HG03103 (cell line): ENCODE measurements at regions not wholly inside any gene's neighbourhood (a gene's known extent, or its start where the extent isn't known, plus 50 kb on each side); places are given as distances from the start of the nearest gene placed in this dataset.
"Not testable (repeated sequence)": the region's sequence is repeated elsewhere in the genome, so short reads cannot be mapped to it uniquely, and the experiment has no call there.

Experiments used
- ATAC-seq: cut with Tn5 transposase; IDR thresholded peaks from one replicate; pipeline ENCODE4 v1.9.1; 2021; ENCODE audit warnings: low read depth; ENCODE audit not compliant: unreplicated experiment

DNA sequence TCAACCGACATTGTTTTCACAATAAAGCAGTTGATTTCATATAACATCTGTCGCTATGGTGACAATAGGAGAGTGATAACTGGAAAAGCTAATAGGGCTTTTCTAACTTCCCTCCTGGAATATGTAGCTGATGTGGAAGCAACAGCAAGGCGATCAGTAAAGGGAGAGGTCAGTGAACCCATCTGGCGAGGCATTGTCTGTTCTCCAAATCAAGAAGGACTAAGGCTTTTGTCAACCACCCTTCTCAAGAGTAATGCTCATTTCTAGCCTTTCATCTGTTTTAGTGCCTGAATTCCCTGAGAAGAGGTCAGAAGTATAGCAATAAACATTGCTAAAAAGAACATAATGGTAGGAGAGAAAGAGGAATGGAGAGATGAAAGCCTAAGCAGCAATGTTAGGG, 201.3 kb downstream of the AKAP7 start:
- ATAC-seq: no peak

DNA sequence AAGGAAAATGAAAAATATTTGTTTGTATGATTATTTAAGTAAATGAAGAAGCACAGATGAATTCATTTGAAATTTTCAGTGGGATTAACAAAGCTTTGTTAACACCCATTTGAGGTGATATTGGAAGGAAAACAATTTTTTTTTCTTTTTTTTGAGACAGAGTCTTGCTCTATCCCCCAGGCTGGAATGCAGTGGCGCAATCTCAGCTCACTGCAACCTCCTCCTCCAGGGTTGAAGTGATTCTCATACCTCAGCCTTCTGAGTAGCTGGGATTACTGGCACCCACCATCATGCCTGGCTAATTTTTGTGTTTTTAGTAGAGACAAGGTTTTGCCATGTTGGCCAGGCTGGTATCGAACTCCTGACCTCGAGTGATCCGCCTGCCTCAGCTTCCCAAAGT, 211.6 kb downstream of the AKAP7 start:
- ATAC-seq: not testable (repeated sequence)

DNA sequence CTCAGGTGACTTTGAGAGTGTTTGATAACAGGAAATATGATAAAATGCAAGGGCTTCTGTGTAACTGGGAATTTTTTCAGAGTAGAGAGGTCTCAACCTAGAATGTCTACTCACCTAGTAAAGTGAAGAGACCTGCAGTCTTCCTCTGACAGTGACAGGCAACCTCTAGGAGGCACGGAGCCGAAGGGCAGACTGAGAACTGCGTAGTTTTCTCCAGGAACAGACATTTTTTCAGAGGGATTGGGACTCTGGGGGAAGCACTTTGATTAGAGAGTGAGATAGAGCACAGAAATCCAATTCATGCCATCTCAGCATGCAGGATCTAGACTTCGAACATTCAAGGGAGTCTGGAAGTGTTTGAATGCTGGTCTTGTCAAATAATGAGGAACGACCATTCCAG, 213.3 kb downstream of the AKAP7 start:
- no peak for ATAC-seq

DNA sequence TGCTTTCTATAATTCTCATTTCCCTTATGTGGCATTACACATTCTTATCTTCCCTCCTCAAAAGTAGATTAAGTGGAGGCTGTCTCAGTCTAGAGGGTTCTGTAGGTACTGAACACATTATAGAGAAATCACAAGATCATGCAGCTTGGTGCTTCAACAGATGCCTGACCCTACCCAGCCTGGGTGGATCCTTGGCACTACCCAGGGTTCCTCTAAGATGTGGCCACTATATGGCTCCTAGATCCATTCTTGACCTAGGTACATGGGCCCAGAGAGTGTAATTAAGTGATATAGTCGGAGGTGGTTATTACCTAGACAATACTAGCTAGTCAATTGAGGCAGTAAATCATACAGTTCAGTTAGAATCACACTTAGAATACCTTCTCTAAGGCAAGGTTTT, 213.9 kb downstream of the AKAP7 start:
- no peak for ATAC-seq

DNA sequence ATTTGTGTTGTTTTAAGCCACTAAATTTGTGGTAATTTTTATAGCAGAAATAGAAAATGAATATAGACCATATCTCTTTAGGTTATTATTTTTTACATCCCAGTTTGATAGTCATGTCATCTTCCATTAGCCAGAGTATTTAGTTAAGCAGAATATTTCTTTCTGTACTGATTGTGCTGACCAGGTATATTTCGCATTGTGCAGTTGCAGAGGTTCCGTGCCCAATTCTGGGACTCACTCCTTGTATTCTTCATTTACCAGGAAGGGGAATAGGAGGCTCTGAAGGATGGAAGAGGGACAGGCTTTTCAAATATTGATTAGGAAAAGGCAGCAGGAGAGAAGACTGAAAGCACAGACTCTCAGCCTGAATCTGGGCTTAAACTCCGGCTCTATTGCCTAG, 217.8 kb downstream of the AKAP7 start:
- no peak for ATAC-seq

DNA sequence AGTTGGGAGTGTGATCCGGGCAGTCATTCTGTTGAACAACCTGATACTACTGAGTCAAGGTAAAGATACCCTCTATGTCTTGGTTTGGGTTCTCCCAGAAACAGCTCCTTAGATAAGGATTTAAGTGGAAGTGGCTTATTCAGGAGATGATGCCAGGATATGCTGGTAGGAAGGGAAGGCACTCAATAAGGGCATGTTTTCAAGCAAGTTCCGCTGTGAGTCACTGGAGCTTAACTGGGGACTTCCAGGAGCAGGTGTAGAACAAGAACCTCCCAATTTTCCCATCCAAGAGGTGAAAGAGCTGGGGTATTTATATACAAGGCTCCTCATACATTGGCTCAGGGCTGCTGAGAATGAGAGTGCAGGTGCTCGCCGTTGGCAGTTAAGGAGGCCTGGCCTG, 218.6 kb downstream of the AKAP7 start:
- no peak for ATAC-seq

DNA sequence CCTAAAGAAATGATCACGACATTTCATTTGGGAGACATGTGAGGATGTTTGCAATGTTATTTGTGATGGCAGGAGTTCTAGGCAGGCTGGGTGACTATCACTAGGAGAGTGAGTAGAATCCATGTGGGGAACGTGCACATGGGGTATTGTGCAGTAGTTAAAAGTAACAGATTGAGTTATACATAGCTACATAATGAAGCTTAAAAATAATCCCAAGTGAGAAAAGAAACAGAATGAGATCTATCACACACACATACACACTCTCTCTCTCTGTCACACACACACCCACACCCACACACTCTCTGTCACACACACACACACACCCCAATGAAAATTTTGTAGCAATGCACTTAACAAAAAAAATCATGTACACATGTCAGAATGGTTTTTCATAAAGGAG, 218.7 kb upstream of the ARG1 start:
- no peak for ATAC-seq

DNA sequence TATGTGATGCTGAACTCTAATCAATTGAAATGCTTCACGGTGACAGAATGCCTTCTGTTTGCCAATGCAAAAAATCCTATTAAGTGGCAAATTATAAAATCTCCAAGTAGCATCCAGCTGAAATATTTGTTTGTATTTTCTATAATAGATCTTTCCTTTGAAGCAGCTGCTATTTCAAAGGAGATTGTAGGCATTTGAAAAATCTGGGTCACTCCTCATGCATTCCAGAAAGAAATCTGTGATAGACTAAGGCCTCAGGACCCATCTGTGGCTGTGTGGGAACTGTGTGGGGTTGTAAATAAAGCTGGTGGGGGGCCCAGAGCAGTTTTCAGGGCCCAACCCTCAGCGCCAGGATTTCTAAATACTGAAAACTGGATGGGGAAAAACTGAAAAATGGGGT, 216.9 kb upstream of the ARG1 start:
- no peak for ATAC-seq

DNA sequence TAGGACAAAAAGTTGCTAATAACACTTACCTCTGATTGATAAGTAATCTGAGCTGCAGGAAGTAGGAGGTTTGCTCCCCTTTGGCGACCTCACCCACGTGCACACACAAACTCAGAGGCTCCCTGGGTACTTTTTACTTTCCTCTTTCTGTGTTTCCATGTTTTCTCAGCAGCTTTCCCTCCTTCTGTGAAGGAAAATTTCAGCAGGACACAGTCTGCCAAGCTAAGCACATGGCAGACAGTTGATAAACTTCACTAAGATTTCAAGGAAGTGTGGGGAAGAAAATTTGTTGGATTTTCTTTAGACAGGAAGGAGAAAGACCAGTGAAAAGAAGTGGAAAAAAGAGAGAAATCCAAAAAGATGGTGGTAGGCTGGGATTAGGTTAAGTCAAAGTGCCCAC, 215.5 kb upstream of the ARG1 start:
- ATAC-seq: no peak

DNA sequence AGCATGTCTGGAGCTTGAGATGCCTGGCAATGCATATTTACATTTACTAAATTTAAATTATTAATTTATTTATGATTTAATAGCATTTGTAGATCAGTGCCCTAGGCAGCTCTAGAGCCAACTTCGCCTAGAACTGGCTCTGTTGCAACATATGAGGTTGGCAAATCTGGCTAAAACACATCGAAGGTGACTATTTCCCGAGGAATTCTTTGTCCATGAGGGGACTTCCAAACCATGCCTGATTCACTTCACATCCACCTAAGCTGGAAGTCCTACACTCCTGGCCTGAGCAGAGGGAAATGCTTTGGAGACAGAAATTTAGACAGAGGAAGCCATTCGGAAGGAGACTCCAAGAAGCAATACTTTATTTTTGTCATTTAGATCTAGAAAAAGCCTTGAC, 211.0 kb upstream of the ARG1 start:
- ATAC-seq: no peak

DNA sequence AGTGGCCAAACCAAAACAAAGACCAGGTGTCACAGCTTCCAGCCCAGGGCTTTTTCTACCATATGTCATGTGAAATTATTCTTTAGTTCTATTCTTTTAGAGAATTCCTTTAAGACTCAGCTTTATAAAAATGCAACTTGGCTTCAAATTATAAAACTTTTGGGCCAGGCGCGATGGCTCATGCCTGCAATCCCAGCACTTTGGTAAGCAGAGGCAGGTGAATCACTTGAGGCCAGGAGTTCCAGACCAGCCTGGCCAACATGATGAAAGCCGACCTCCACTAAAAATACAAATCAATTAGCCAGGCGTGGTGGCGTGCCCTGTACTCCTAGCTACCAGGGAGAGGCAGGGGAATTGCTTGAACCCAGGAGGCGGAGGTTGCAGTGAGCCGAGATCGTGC, 210.3 kb upstream of the ARG1 start:
- ATAC-seq: no peak

DNA sequence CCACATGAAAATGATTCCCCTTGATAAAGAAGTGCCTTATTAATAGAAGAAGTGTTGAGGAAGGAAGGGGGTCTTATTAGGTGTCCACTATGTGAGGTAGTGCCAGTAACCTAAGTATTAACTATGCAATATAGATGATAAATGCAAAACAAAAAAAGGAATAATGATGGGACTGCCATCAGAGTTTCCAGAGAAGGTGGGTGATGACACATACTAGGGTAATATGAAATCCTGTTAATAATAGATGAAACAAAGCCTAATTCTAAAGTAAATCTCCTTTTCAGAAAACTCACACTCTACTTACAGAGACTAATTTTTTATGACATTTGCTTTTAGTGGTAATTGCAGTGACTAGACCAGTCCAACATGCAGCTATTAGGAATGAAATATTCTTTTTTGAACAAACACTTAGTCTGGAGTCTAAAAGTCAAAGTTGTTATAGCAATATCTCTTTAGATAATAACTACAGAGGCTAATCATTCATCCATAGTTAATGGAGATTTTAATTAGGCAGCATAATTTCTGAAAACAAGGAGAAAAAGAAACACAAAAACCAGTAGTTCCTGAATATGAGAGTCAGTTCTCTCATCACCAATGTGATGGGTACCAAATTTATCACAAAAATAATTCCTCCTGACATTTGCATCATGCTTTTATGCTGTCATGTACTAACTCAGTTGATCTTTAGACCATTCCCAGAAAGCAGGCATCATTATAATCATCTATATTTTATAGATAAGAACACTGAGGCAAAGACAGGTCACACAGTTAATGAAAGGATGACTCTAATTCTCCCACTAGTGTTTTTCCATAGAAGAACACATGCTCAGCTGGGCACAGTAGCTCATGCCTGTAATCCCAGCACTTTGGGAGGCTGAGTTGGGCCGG, 208.8 kb upstream of the ARG1 start:
- no peak for ATAC-seq

DNA sequence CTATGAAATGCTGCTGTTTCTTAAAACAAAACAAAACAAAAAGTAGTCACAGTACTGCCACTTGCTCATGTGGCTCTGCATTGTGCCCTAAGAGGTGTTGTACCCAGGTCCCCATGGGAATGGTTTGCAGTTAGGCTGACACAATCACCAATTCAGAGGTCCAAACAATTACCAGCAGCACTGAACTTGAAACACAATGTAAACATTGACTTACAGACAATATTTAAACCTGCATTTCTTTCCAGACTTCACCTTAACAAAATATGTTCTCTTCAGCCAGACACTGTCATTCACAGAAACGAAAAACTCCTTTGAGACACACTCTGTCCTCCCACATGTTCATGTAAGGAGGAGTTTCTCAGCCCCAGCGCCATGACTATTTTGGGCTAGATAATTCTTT, 206.8 kb upstream of the ARG1 start:
- no peak for ATAC-seq

DNA sequence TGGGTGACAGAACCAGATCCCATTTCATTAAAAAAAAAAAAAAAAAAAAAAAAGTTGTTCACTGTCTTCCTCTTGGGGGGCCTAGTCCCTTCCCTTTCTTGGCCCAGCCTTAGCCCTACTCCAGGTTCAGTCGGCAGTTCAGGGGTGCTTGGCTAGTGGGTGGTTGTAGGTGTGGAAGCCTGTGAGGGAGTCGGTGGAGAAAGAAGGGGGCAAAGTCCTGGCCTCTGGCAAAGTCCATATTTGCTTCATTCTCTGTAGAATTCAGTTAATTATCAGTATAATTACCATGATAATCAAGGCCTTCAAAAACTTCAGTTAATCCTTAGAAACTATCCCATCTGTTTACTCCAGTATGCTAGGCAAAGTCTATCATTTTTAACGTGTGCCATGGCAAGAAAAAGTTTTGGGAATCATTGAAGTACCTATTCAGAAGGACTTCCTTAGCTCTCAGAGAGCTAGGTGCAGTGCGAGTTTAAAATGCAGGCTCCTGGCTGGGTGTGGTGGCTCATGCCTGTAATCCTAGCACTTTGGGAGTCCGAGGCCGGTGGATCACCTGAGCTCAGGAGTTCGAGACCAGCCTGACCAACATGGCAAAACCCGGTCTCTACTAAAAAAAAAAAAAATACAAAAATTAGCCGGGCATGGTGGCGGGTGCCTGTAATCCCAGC, 205.7 kb upstream of the ARG1 start:
- ATAC-seq: no peak

DNA sequence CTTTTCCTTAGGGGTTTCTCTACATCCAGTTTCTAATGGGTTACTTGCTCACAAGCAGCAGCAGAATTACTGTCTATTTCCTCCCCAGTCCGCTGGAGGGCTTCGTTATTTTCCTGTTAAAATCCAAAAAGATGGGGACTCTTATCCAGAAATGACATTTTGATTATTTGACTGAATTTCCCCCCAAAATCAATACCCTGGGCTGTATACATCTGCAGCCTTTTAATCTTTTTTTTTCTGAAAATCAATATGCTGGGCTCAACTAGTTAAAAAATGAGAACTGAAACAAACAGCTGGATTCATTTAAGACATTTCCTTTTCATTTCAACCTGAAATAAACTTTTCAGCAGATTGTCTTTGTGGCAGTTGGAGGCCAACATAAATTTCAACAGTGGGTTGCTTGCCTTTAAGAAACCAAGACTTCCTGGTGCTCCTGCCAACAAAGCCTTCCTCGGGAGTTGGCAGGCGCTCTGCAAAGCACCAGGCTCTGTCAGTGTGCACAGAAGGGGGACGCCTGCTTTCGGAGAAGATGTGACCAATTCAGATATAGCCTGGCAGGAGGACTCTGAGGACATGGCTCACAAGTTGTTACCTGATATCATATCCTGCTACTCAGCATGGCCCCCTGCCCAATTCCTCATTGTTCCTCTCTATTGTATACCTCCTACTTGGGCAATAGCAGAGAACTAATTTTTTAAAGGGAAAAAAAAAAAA, 204.7 kb upstream of the ARG1 start:
- ATAC-seq: peak; percentile 78

DNA sequence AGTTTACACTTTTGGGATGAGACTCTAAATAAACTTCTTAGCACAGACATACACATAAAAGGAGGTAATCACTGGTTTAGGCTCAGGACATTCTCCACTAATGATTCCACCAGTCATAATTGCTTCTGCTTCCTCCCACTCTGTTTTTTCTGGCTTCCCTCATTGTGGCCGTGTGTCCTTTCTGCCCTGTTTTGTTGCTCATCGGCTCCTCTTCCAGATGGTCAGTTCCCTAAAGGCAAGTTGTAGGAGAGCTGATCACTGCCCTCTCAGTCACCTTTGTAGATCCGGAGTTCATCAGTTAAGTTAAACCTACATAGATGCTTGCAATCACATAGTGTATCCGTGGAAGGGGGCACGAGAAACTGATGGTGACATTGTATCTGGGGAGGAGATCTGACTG, 200.5 kb upstream of the ARG1 start:
- no peak for ATAC-seq

DNA sequence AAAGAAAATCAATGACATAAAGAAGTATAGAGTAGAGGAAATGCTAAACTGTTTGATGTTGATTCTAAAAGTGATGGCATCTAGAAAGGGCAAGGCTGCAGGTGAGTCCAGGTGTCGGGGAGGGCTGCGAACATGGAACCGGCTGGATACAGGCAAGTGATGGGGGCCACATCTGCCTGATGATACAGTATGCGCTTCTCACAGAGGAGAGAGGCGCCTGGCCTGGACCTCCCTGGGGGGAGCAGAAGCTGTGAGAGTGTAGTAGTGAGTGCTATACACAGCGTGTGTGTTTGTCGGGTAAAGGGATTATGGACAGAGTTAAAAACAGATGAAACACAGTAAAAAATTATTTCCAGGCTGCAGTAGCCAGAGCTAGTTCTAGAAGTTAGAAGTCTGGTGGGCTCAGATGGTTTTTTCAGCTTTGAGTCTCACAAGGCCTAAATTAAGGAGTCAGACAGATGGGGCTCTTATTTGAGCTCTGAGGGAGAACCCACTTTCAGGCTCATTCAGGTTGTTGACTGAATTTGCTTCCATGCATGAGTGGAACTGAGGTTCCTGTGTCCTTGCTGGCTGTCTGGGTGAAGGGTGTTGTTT, 195.8 kb upstream of the ARG1 start:
- ATAC-seq: no peak

DNA sequence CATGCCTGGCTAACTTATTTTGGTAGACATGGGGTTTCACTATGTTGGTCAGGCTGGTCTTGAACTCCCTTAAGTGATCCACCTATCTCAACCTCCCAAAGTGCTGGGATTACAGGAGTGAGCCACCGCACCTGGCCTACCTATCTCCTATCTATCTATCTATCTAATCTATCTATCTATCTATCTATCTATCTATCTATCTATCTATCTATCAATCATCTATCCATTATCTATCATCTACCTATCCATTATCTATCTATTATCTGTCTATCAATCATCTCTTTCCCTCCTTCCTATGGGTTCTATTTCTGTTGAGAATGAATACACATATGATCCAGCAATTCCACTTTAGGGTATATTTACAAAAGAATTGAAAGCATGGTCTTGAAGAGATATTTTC, 194.2 kb upstream of the ARG1 start:
- ATAC-seq: no peak

DNA sequence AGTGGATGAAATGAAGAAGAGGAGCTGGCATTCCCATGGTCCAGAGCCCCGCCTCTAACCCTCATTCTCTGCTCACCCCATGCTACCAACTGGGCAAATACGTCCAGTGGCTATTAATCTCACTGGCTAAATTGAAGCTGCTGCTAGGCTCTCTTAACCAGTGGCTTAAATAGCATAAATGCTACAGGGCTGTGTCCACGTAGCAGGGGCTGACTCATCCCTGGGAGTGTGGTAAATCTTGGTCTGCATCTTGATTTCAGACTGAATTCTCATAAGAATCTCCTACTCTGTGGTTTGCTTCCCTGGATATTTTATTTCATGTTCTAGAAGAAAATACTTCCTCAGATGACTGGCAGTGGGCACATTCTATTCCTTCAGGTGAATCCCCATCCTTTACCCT, 193.1 kb upstream of the ARG1 start:
- ATAC-seq: no peak

DNA sequence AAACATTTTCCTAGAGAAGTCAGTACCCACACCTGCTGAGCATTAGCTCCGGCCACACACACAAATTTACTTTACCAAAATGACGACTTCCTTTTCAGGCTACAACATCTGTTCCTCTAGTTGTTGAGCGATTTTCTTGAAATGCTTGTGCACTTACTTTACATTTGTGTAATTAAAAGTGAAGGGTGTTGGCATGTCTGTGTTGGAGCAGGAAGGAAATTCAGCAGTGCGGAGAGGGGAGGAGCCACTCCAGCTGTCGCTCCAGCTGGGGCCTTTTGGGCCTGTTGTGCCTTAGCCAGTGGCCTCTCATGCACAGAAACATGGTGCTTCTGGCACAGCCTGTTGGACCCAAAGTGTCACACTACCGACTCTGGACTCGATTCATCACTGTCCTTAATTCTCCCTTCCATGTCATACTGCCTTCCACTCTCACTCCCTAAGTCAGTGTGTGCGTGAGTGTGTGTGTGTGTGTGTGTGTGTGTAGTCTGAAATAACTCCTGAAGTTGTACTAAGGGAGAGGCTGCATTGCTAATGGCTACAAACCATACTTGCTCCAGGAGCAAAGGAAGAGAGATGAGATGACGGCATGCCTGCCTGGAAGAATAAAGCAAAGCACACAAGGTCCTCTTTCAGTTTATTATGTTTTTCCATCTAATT, 191.8 kb upstream of the ARG1 start:
- no peak for ATAC-seq

DNA sequence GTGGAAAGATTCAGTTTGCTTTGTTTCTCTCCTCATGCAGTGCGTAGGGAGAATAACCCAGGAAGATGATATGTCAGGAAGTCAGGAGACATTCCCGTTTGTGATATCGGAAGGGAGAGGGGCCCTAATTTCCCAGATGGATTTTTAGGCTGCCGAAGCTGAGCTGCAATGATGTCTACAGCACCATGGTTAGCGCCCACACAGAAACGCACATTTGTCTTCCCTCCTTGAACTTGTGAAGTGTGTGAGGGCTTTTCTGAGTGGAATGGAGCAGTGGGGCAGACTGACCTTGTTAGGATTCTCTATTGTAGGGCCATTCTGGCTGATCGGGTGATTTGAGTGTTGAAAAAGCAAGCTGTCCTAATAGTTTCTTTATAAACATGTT, 191.3 kb upstream of the ARG1 start:
- no peak for ATAC-seq
